HL-60 (cell line): ENCODE measurements at regions not wholly inside any gene's neighbourhood (a gene's known extent, or its start where the extent isn't known, plus 50 kb on each side); places are given as distances from the start of the nearest gene placed in this dataset.

Experiments used
- DNase-seq, 2 experiments: peaks; one replicate each; pipeline ENCODE4 v3.0.0-alpha.2; 2010 to 2020; ENCODE audit warnings: low read depth in 1 of 2, low spot score in 1 of 2
- H3K27ac ChIP-seq: fragments of 250-450 bp; sonication (Bioruptor Pico); replicated peaks from 2 replicates; pipeline ENCODE4 v1.5.1; 2020; ENCODE audit warnings: mild to moderate bottlenecking, moderate library complexity
- H3K27me3 ChIP-seq: fragments of 250-450 bp; sonication (Bioruptor Pico); 2 replicates; pipeline ENCODE4 v1.5.1; 2021; ENCODE audit warnings: mild to moderate bottlenecking, moderate library complexity; ENCODE audit not compliant: insufficient read depth, poor library complexity, severe bottlenecking
- H3K4me3 ChIP-seq: replicated peaks from 2 replicates; pipeline ENCODE4 v1.5.1; 2011; ENCODE audit warnings: mild to moderate bottlenecking, control low read depth, low read length; ENCODE audit not compliant: insufficient read depth
- GABPA ChIP-seq: IDR thresholded peaks from 2 replicates; pipeline ENCODE4 v1.6.1; 2012; ENCODE audit warnings: low read depth
- POLR2AphosphoS5 ChIP-seq: IDR thresholded peaks from 2 replicates; pipeline ENCODE4 v1.6.1; 2012; ENCODE audit warnings: low read depth
- SPI1 ChIP-seq: IDR thresholded peaks from 2 replicates; pipeline ENCODE4 v1.6.1; 2012; ENCODE audit warnings: low read depth, mild to moderate bottlenecking, borderline replicate concordance
- TF ChIP-seq, protein P1 (sequence below): IDR thresholded peaks from 2 replicates; pipeline ENCODE4 v1.6.1; 2012; ENCODE audit warnings: low read depth; ENCODE audit not compliant: insufficient replicate concordance
- TF ChIP-seq, protein P2 (sequence below): IDR thresholded peaks from one replicate; pipeline ENCODE4 v1.5.1; 2011; ENCODE audit warnings: low read length, control low read depth, inconsistent platforms; ENCODE audit not compliant: insufficient read depth

- TF ChIP-seq SPI1: no peak
- TF ChIP-seq, protein P1, sequence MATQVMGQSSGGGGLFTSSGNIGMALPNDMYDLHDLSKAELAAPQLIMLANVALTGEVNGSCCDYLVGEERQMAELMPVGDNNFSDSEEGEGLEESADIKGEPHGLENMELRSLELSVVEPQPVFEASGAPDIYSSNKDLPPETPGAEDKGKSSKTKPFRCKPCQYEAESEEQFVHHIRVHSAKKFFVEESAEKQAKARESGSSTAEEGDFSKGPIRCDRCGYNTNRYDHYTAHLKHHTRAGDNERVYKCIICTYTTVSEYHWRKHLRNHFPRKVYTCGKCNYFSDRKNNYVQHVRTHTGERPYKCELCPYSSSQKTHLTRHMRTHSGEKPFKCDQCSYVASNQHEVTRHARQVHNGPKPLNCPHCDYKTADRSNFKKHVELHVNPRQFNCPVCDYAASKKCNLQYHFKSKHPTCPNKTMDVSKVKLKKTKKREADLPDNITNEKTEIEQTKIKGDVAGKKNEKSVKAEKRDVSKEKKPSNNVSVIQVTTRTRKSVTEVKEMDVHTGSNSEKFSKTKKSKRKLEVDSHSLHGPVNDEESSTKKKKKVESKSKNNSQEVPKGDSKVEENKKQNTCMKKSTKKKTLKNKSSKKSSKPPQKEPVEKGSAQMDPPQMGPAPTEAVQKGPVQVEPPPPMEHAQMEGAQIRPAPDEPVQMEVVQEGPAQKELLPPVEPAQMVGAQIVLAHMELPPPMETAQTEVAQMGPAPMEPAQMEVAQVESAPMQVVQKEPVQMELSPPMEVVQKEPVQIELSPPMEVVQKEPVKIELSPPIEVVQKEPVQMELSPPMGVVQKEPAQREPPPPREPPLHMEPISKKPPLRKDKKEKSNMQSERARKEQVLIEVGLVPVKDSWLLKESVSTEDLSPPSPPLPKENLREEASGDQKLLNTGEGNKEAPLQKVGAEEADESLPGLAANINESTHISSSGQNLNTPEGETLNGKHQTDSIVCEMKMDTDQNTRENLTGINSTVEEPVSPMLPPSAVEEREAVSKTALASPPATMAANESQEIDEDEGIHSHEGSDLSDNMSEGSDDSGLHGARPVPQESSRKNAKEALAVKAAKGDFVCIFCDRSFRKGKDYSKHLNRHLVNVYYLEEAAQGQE: no peak
- TF ChIP-seq GABPA: no peak
- TF ChIP-seq, protein P2, sequence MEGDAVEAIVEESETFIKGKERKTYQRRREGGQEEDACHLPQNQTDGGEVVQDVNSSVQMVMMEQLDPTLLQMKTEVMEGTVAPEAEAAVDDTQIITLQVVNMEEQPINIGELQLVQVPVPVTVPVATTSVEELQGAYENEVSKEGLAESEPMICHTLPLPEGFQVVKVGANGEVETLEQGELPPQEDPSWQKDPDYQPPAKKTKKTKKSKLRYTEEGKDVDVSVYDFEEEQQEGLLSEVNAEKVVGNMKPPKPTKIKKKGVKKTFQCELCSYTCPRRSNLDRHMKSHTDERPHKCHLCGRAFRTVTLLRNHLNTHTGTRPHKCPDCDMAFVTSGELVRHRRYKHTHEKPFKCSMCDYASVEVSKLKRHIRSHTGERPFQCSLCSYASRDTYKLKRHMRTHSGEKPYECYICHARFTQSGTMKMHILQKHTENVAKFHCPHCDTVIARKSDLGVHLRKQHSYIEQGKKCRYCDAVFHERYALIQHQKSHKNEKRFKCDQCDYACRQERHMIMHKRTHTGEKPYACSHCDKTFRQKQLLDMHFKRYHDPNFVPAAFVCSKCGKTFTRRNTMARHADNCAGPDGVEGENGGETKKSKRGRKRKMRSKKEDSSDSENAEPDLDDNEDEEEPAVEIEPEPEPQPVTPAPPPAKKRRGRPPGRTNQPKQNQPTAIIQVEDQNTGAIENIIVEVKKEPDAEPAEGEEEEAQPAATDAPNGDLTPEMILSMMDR: no peak
- no peak for TF ChIP-seq POLR2AphosphoS5
- Histone ChIP-seq H3K4me3 (no peak overlapping the region), H3K27ac (no peak overlapping the region), H3K27me3 (no peaks in the 10 kb centered on the region)
- no peak for DNase-seq
Observed at GRCh38 chr4:13276357-13276756, 207.8 kb downstream of the RAB28 start.

DNA sequence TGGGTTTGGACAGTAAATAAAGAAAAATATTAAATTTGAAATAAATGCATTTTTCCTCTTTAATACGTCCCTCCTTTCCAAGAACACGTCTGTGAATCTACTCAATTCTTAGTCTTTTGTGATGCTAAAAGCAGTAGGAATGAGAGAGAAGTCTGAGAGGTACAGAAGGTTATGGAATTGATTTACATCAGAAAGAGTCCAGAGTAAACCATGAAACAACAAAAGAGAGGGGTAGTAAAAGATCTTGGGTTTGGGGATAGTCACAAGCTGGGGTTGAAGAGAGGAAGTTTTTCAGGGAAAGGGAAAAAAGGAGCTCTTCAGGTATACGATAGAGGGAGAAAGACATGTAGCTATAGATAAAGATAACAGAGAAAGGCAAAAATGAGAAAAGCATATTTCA is 215.4 kb downstream of the RAB28 start:
- TF ChIP-seq SPI1: no peak
- TF ChIP-seq POLR2AphosphoS5: no peak
- TF ChIP-seq, protein P2: no peak
- no peak for TF ChIP-seq GABPA
- TF ChIP-seq, protein P1: no peak
- H3K27me3 ChIP-seq: no peaks in the 10 kb centered on the region
- no peak overlapping the region for H3K4me3 ChIP-seq
- no peak for DNase-seq
- no peak overlapping the region for H3K27ac ChIP-seq

- Histone ChIP-seq H3K27me3 (no peaks in the 10 kb centered on the region), H3K4me3 (no peak overlapping the region), H3K27ac (no peak overlapping the region)
- no peak for DNase-seq
- TF ChIP-seq SPI1 (no peak), GABPA (no peak), POLR2AphosphoS5 (no peak)
- TF ChIP-seq, protein P2: no peak
- TF ChIP-seq, protein P1: no peak
Observed at GRCh38 chr4:13268165-13268564, 216.0 kb downstream of the RAB28 start.
